ENCODE measurements at regions not wholly inside any gene's neighbourhood (a gene's known extent, or its start where the extent isn't known, plus 50 kb on each side); places are given as distances from the start of the nearest gene placed in this dataset.

DNA sequence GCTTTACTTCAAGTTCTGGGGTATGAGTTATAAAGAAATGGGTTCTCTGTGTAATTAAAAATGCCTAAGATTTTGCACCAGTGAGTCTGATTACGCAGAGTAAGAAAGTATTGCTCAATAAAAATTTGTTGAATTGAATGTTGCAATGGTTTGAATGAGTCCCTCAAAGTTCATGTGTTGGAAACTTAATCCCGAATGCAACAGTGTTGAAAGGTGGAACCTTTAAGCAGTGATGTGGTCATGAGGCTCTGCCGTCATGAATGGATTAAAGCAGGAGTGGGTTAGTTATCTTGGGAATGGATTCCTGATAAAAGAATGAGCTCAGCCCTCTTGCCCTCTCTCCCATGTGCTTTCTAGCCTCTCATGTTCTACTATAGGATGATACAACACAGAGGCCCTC, 52.6 kb upstream of the SESN3 start:
- Histone ChIP-seq H3K27me3 (ENCODE audit: low read depth) (no peaks in the 10 kb centered on the region), H3K36me3 (replicated peaks) (no peaks in the 10 kb centered on the region), H3K4me3 (no peak overlapping the region), H3K9me3 (no peaks in the 10 kb centered on the region), H3K4me1 (peaks cover 38% of the 10 kb centered on the region)
- in situ Hi-C loops (cut with MboI; ENCODE audit: low sequenced_read_pairs): no loop called here
- no peak for DNase-seq (ENCODE audit: low spot score in 2 of 2)

DNA sequence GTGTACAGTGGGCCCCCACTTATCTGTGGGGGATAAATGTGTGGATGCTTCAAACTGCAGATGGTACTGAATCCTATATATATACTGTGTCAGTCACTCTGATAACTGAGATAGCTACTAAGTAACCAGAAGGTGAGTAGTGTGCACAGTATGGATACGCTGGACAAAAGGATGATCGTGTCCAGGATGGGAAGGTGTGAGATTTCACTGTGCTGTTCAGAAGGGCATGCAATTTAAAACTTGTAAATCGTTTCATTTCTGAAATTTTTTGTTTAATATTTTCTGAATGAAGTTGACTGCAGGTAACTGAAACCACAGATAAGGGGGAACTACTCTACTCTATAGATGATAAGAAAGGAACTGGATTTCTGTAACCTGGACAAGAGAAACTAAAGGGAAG, 52.1 kb upstream of the SESN3 start:
- peaks cover 43% of the 10 kb centered on the region for H3K4me1 ChIP-seq
- H3K27me3 ChIP-seq (ENCODE audit: low read depth): no peaks in the 10 kb centered on the region
- no peaks in the 10 kb centered on the region for H3K9me3 ChIP-seq
- in situ Hi-C loops (cut with MboI; ENCODE audit: low sequenced_read_pairs): no loop called here
- no peak overlapping the region for H3K4me3 ChIP-seq
- no peak for DNase-seq (ENCODE audit: low spot score in 2 of 2)
- no peaks in the 10 kb centered on the region for H3K36me3 ChIP-seq (replicated peaks)

DNA sequence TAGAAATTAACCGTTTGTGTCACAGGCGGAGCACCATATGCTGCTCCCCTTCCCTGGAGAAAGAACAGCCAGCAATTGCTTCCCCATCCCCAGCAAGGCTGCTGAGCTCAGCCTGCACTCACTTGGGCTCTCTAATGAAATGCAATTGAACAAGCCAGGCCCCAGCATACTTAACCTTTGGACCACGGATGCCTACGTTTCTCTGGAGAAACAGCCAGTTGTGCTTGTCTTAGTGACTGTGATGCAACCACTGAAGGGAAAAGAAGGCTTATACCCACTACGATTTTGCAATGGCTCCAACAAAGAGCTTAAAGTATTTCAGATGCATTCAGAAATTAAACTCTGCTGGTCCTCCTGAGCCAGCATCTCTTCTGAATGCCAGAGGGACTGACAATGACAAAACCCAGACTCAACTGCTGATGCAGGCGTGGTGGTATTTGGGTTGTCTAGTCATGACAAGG, 51.3 kb upstream of the SESN3 start:
- no peak overlapping the region for H3K4me3 ChIP-seq
- DNase-seq (ENCODE audit: low spot score in 2 of 2): peak in 1 of 2 experiments; percentile 41
- H3K4me1 ChIP-seq: peaks cover 45% of the 10 kb centered on the region
- H3K27me3 ChIP-seq (ENCODE audit: low read depth): no peaks in the 10 kb centered on the region
- H3K9me3 ChIP-seq: no peaks in the 10 kb centered on the region
- H3K36me3 ChIP-seq (replicated peaks): no peaks in the 10 kb centered on the region
- in situ Hi-C loops (cut with MboI; ENCODE audit: low sequenced_read_pairs): no loop called here

Measured in HAP-1 (cell line).